PFSK-1 (cell line): ENCODE measurements at regions not wholly inside any gene's neighbourhood (a gene's known extent, or its start where the extent isn't known, plus 50 kb on each side); places are given as distances from the start of the nearest gene placed in this dataset.

Experiments
- FOXP2 ChIP-seq: optimal IDR thresholded peaks from 2 replicates; pipeline ENCODE3; 2011; ENCODE audit warnings: borderline replicate concordance, control low read depth, inconsistent platforms; ENCODE audit not compliant: insufficient read depth; ENCODE audit errors: extremely low read length, extremely low read depth
- POLR2AphosphoS5 ChIP-seq: IDR thresholded peaks from 2 replicates; pipeline ENCODE4 v1.6.1; 2012; ENCODE audit warnings: low read depth, mild to moderate bottlenecking, control low read depth, low read length, moderate library complexity
- REST ChIP-seq, 2 experiments: IDR thresholded peaks; 2 replicates each; pipeline versions ENCODE4 v1.6.1 to v1.8.0; 2011 to 2012; ENCODE audit warnings: low read depth in 2 of 2, low read length in 2 of 2, control low read depth in 1 of 2, inconsistent platforms in 1 of 2, mild to moderate bottlenecking in 1 of 2, moderate library complexity in 1 of 2; ENCODE audit not compliant: insufficient read depth in 1 of 2
- SIN3A ChIP-seq: IDR thresholded peaks from 2 replicates; pipeline ENCODE4 v1.6.1; 2012; ENCODE audit warnings: mild to moderate bottlenecking, low read length, moderate library complexity, borderline replicate concordance; ENCODE audit not compliant: insufficient read depth
- TAF1 ChIP-seq: IDR thresholded peaks from 2 replicates; pipeline ENCODE4 v1.6.1; 2012; ENCODE audit warnings: low read length, control low read depth, borderline replicate concordance; ENCODE audit not compliant: insufficient read depth

- TF ChIP-seq FOXP2 (no peak), POLR2AphosphoS5 (no peak), TAF1 (no peak), REST (IDR thresholded peaks at IDR 0.05; ENCODE audit: insufficient read depth in 1 of 2, low read depth in 2 of 2, low read length in 2 of 2) (no peak), SIN3A (no peak)
These were observed 310.5 kb downstream of the CETN3 start for GRCh38 chr5:90099099-90099498.

- no peak for TF ChIP-seq FOXP2
- no peak for TF ChIP-seq REST (IDR thresholded peaks at IDR 0.05; ENCODE audit: insufficient read depth in 1 of 2, low read depth in 2 of 2, low read length in 2 of 2)
- no peak for TF ChIP-seq POLR2AphosphoS5
- TF ChIP-seq TAF1, result no peak
- TF ChIP-seq SIN3A, result no peak
These were observed 312.5 kb downstream of the CETN3 start for GRCh38 chr5:90097082-90097477.

GRCh38 chr5:90096415-90097081 lies 313.0 kb downstream of the CETN3 start:
- TF ChIP-seq SIN3A (no peak), TAF1 (no peak), FOXP2 (no peak), REST (IDR thresholded peaks at IDR 0.05; ENCODE audit: insufficient read depth in 1 of 2, low read depth in 2 of 2, low read length in 2 of 2) (no peak), POLR2AphosphoS5 (no peak)

- TF ChIP-seq REST (IDR thresholded peaks at IDR 0.05; ENCODE audit: insufficient read depth in 1 of 2, low read depth in 2 of 2, low read length in 2 of 2) (no peak), SIN3A (no peak), FOXP2 (no peak), TAF1 (no peak), POLR2AphosphoS5 (no peak)
These were observed 314.1 kb downstream of the CETN3 start for GRCh38 chr5:90095292-90096060.
